Esophagus muscularis mucosa (tissue), 4 donors: ENCODE measurements at regions not wholly inside any gene's neighbourhood (a gene's known extent, or its start where the extent isn't known, plus 50 kb on each side); places are given as distances from the start of the nearest gene placed in this dataset.

Source experiments
- DNase-seq: peaks from one replicate; pipeline ENCODE4 v3.0.0-alpha.2; 2017; ENCODE audit errors: extremely low spot score
- H3K27ac ChIP-seq, 4 donors: fragments of 200-600 bp; sonication (generic); replicated peaks in 1 of 4; 1 replicate in 3 of 4; 2 replicates in 1 of 4; pipeline ENCODE4 v1.5.1; 2016 to 2019; ENCODE audit warnings: mild to moderate bottlenecking in 1 of 4
- H3K27me3 ChIP-seq, 4 donors: fragments of 200-600 bp; sonication (generic); one replicate each; pipeline versions ENCODE4 v1.5.1 to v1.6.0; 2016 to 2019
- H3K36me3 ChIP-seq, 4 donors: fragments of 200-600 bp; sonication (generic); one replicate each; pipeline ENCODE4 v1.5.1; 2016 to 2019
- H3K4me1 ChIP-seq, 4 donors: fragments of 200-600 bp; sonication (generic); one replicate each; pipeline ENCODE4 v1.5.1; 2016 to 2019
- H3K4me3 ChIP-seq, 4 donors: fragments of 200-600 bp; sonication (generic); 1 replicate in 2 of 4; 2 replicates in 2 of 4; pipeline ENCODE4 v1.5.1; 2016 to 2019; ENCODE audit warnings: mild to moderate bottlenecking in 4 of 4, moderate library complexity in 1 of 4
- H3K9me3 ChIP-seq, 4 donors: fragments of 200-600 bp; sonication (generic); 1 replicate in 3 of 4; 2 replicates in 1 of 4; pipeline ENCODE4 v1.5.1; 2016 to 2019
- CTCF ChIP-seq, 3 experiments: fragments of 200-600 bp in 2 of 3; fragments of 450-650 bp in 1 of 3; sonication (generic) in 2 of 3; IDR thresholded peaks; one replicate each; pipeline ENCODE4 v1.5.1; 2017 to 2019; ENCODE audit warnings: antibody characterized with exemption in 3 of 3, mild to moderate bottlenecking in 2 of 3, moderate library complexity in 1 of 3
- EP300 ChIP-seq: sonication (generic); formaldehyde crosslinking; IDR thresholded peaks from one replicate; pipeline ENCODE4 v1.6.1; 2017; ENCODE audit warnings: antibody characterized with exemption
- POLR2A ChIP-seq: fragments of 450-650 bp; IDR thresholded peaks from one replicate; pipeline ENCODE4 v1.6.1; 2017; ENCODE audit warnings: antibody characterized with exemption, moderate library complexity, mild to moderate bottlenecking, low read depth
- POLR2AphosphoS5 ChIP-seq, 2 donors: sonication (generic); formaldehyde crosslinking; IDR thresholded peaks; one replicate each; pipeline ENCODE4 v1.6.1; 2017; ENCODE audit warnings: antibody characterized with exemption in 2 of 2
- WGBS: methylation state at CpG from one replicate; pipeline ENCODE4 v1.1.5; 2018; 5-methylcytosine and 5-hydroxymethylcytosine counted together
- intact Hi-C: fragments of 100-400 bp; cut with DNase I; formaldehyde crosslinking; loops from one replicate; pipeline ENCODE4 v1.15.1; 2023

- H3K9me3 ChIP-seq, result peaks cover 0 to 13% (median 5%) of the 10 kb centered on the region in 4 donors
- no peaks in the 10 kb centered on the region for H3K4me1 ChIP-seq
- H3K27ac ChIP-seq, result no peak overlapping the region
- TF ChIP-seq CTCF (IDR thresholded peaks at IDR 0.05) (no peak), POLR2AphosphoS5 (IDR thresholded peaks at IDR 0.05) (no peak), POLR2A (no peak), EP300 (no peak)
- no peak overlapping the region for H3K4me3 ChIP-seq
- H3K36me3 ChIP-seq, result no peaks in the 10 kb centered on the region
- 89% methylated on average over 2 of the region's 2 CpGs for WGBS
- no peaks in the 10 kb centered on the region for H3K27me3 ChIP-seq
- intact Hi-C loops, result no loop called here
- no peak for DNase-seq
These were observed 211.9 kb upstream of the HS3ST1 start for GRCh38 chr4:11640584-11640983.

- no peak for TF ChIP-seq CTCF (IDR thresholded peaks at IDR 0.05)
- TF ChIP-seq EP300, result no peak
- TF ChIP-seq POLR2A, result no peak
- TF ChIP-seq POLR2AphosphoS5 (IDR thresholded peaks at IDR 0.05), result no peak
- intact Hi-C loops, result no loop called here
- Histone ChIP-seq H3K36me3 (no peaks in the 10 kb centered on the region), H3K27me3 (no peaks in the 10 kb centered on the region), H3K4me3 (no peak overlapping the region), H3K9me3 (peaks cover 0 to 10% (median 5%) of the 10 kb centered on the region in 4 donors), H3K4me1 (no peaks in the 10 kb centered on the region), H3K27ac (no peak overlapping the region)
- no peak for DNase-seq
- WGBS, result 96% methylated on average over 4 of the region's 4 CpGs
These were observed 207.9 kb upstream of the HS3ST1 start for GRCh38 chr4:11636551-11636950.

DNA sequence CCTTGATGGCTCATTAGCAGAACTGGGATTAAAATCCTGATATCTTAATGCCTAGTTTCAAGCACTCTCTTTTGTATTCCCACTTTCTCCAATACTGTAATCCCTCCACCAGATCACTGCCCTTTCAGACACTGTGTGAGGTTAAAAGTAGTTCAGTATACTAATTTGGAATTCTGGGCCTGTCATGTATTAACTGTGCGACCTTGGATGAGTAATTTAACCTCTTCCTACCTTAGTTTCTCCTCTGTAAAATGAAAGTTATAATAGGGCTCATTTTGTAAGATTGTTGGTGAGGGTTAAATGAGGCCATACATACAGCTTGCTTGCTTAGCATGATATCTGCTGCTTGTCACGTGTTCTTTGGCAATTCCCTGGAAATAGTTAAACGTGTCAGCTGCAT lies 207.3 kb upstream of the HS3ST1 start:
- H3K27ac ChIP-seq, result no peak overlapping the region
- H3K4me1 ChIP-seq, result no peaks in the 10 kb centered on the region
- intact Hi-C loops, result no loop called here
- H3K36me3 ChIP-seq, result no peaks in the 10 kb centered on the region
- no peak for TF ChIP-seq POLR2A
- no peak for TF ChIP-seq POLR2AphosphoS5 (IDR thresholded peaks at IDR 0.05)
- TF ChIP-seq CTCF (IDR thresholded peaks at IDR 0.05), result no peak
- no peak for TF ChIP-seq EP300
- peaks cover 0 to 10% (median 5%) of the 10 kb centered on the region in 4 donors for H3K9me3 ChIP-seq
- DNase-seq, result no peak
- no peak overlapping the region for H3K4me3 ChIP-seq
- WGBS, result 79% methylated on average over 3 of the region's 3 CpGs
- H3K27me3 ChIP-seq, result no peaks in the 10 kb centered on the region

DNA sequence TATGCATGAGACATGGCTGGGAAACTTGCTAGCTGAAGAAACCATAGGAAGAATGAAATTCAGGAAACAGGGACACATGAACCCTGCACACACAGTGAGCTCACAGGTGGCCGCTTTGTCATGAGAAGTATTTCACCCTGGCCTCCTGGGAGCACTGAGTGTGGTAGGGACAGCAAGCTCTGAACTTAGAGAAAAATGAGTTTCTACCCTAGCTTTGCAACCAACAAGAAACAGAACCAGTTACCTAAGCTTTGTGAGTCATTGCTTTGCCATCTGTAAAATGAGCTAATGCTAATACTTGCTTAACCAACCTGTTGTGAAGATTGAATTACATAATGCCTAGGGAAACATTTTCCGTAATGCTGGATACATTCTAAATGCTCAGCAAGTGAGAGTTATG lies 206.6 kb upstream of the HS3ST1 start:
- no peak overlapping the region for H3K27ac ChIP-seq
- no peaks in the 10 kb centered on the region for H3K27me3 ChIP-seq
- no peaks in the 10 kb centered on the region for H3K4me1 ChIP-seq
- intact Hi-C loops, result no loop called here
- peaks cover 0 to 10% (median 5%) of the 10 kb centered on the region in 4 donors for H3K9me3 ChIP-seq
- H3K36me3 ChIP-seq, result no peaks in the 10 kb centered on the region
- no peak overlapping the region for H3K4me3 ChIP-seq
- WGBS, result 84% methylated on average over 2 of the region's 2 CpGs
- no peak for TF ChIP-seq POLR2A
- no peak for DNase-seq

DNA sequence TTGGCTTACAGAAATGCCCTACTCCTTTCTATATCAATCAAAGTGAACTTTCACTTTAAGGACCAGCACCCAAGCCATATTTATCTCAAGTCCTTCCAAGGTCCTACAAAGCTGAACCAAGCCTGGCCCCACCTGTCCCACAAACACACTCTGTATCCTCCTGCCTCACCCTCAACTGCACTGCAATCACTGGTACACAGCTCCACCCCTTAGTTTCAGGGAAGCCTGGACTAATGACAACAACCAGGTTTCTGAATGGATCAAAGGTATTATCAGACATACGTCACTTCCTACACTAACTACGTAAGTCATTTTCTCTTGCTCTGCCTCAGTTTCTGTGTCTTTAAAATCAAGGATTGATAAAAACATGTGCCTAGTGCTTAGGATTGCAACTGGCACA lies 205.6 kb upstream of the HS3ST1 start:
- H3K27me3 ChIP-seq, result no peaks in the 10 kb centered on the region
- WGBS, result 90% methylated on average over 2 of the region's 2 CpGs
- H3K4me1 ChIP-seq, result no peaks in the 10 kb centered on the region
- intact Hi-C loops, result no loop called here
- H3K27ac ChIP-seq, result no peak overlapping the region
- H3K4me3 ChIP-seq, result no peak overlapping the region
- DNase-seq, result no peak
- peaks cover 0 to 8% (median 3%) of the 10 kb centered on the region in 4 donors for H3K9me3 ChIP-seq
- TF ChIP-seq POLR2A, result no peak
- no peak for TF ChIP-seq EP300
- TF ChIP-seq CTCF (IDR thresholded peaks at IDR 0.05), result no peak
- H3K36me3 ChIP-seq, result no peaks in the 10 kb centered on the region
